Body of pancreas (tissue), 4 donors: ENCODE measurements at regions not wholly inside any gene's neighbourhood (a gene's known extent, or its start where the extent isn't known, plus 50 kb on each side); places are given as distances from the start of the nearest gene placed in this dataset.

Experiments used
- ATAC-seq: fragments of 150-250 bp; one replicate; pipeline ENCODE4 v1.9.1; 2016
- DNase-seq, 4 donors: peaks; one replicate each; pipeline ENCODE4 v3.0.0-alpha.2; 2019
- H3K27ac ChIP-seq, 4 donors: fragments of 200-600 bp; sonication (generic); 1 replicate in 3 of 4; 2 replicates in 1 of 4; pipeline versions ENCODE4 v1.5.1 to v1.6.1; 2016 to 2019; ENCODE audit warnings: mild to moderate bottlenecking in 1 of 4, mixed read lengths in 1 of 4, moderate library complexity in 1 of 4
- H3K27me3 ChIP-seq, 2 donors: fragments of 200-600 bp; sonication (generic); one replicate each; pipeline ENCODE4 v1.6.0; 2016; ENCODE audit warnings: mild to moderate bottlenecking in 1 of 2
- H3K36me3 ChIP-seq, 2 donors: fragments of 200-600 bp; sonication (generic); replicated peaks in 1 of 2; 2 replicates each; pipeline ENCODE4 v1.5.1; 2016; ENCODE audit warnings: low read depth in 2 of 2; ENCODE audit not compliant: insufficient read depth in 1 of 2
- H3K4me1 ChIP-seq: fragments of 200-600 bp; sonication (generic); one replicate; pipeline ENCODE4 v1.6.0; 2016
- H3K4me3 ChIP-seq, 2 donors: fragments of 200-600 bp; sonication (generic); 1 replicate in 1 of 2; 2 replicates in 1 of 2; pipeline ENCODE4 v1.5.1; 2016 to 2019
- H3K9me3 ChIP-seq, 3 donors: fragments of 200-600 bp; sonication (generic); 1 replicate in 2 of 3; 2 replicates in 1 of 3; pipeline ENCODE4 v1.5.1; 2016
- POLR2A ChIP-seq, 3 donors: fragments of 450-650 bp; IDR thresholded peaks; one replicate each; pipeline ENCODE4 v1.6.1; 2016; ENCODE audit warnings: antibody characterized with exemption in 3 of 3, mild to moderate bottlenecking in 2 of 3
- WGBS, 2 donors: methylation state at CpG; one replicate each; pipeline ENCODE4 v1.1.5; 2017; 5-methylcytosine and 5-hydroxymethylcytosine counted together
- intact Hi-C: fragments of 100-400 bp; cut with DNase I; formaldehyde crosslinking; loops from one replicate; pipeline ENCODE4 v1.15.1; 2023
- TF ChIP-seq, protein P1 (sequence below), 7 experiments: fragments of 450-650 bp in 4 of 7; fragments of 200-600 bp in 3 of 7; sonication (generic) in 3 of 7; IDR thresholded peaks; one replicate each; pipeline ENCODE4 v1.5.1; 2016 to 2019; ENCODE audit warnings: antibody characterized with exemption in 7 of 7

DNA sequence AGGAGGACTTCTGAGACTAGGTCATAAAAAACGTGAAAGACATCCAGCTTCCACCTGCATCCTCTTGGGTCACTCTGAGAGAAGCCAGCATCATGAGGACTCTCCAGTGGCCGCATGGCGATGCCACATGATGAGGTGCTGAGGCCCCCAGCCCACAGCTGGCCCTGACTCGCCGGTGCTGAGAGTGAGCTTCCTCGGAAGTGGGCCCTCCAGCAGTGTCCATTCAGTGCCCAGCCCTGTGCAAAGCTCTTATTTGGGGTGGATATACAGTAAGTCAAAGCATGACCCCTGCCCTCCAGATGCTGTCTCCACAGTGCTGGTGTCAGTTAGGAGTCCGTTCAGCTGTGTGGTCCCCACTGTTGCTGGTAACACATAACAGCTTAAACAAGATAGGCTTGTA is 93.6 kb upstream of the CHST15 start:
- H3K27ac ChIP-seq: no peak overlapping the region
- no peak overlapping the region for H3K4me3 ChIP-seq
- no peaks in the 10 kb centered on the region for H3K36me3 ChIP-seq
- DNase-seq (no peak), ATAC-seq (no peak)
- no peaks in the 10 kb centered on the region for H3K27me3 ChIP-seq
- intact Hi-C loops: no loop called here
- 60 to 68% methylated on average over 2 to 7 of the region's 7 CpGs for WGBS, 2 donors
- no peak for TF ChIP-seq POLR2A (IDR thresholded peaks at IDR 0.05)
- TF ChIP-seq, protein P1, sequence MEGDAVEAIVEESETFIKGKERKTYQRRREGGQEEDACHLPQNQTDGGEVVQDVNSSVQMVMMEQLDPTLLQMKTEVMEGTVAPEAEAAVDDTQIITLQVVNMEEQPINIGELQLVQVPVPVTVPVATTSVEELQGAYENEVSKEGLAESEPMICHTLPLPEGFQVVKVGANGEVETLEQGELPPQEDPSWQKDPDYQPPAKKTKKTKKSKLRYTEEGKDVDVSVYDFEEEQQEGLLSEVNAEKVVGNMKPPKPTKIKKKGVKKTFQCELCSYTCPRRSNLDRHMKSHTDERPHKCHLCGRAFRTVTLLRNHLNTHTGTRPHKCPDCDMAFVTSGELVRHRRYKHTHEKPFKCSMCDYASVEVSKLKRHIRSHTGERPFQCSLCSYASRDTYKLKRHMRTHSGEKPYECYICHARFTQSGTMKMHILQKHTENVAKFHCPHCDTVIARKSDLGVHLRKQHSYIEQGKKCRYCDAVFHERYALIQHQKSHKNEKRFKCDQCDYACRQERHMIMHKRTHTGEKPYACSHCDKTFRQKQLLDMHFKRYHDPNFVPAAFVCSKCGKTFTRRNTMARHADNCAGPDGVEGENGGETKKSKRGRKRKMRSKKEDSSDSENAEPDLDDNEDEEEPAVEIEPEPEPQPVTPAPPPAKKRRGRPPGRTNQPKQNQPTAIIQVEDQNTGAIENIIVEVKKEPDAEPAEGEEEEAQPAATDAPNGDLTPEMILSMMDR (IDR thresholded peaks at IDR 0.05): no peak
- no peaks in the 10 kb centered on the region for H3K9me3 ChIP-seq
- no peaks in the 10 kb centered on the region for H3K4me1 ChIP-seq

GRCh38 chr10:124185084-124185483 is 91.7 kb upstream of the CHST15 start:
- no peaks in the 10 kb centered on the region for H3K4me1 ChIP-seq
- no peak for TF ChIP-seq POLR2A (IDR thresholded peaks at IDR 0.05)
- TF ChIP-seq, protein P1 (IDR thresholded peaks at IDR 0.05): no peak
- no peak overlapping the region for H3K27ac ChIP-seq
- no peak overlapping the region for H3K4me3 ChIP-seq
- intact Hi-C loops: no loop called here
- H3K36me3 ChIP-seq: no peaks in the 10 kb centered on the region
- no peak for ATAC-seq
- no peaks in the 10 kb centered on the region for H3K9me3 ChIP-seq
- 64 to 86% methylated on average over 7 to 8 of the region's 8 CpGs for WGBS, 2 donors
- no peaks in the 10 kb centered on the region for H3K27me3 ChIP-seq
- DNase-seq: no peak

DNA sequence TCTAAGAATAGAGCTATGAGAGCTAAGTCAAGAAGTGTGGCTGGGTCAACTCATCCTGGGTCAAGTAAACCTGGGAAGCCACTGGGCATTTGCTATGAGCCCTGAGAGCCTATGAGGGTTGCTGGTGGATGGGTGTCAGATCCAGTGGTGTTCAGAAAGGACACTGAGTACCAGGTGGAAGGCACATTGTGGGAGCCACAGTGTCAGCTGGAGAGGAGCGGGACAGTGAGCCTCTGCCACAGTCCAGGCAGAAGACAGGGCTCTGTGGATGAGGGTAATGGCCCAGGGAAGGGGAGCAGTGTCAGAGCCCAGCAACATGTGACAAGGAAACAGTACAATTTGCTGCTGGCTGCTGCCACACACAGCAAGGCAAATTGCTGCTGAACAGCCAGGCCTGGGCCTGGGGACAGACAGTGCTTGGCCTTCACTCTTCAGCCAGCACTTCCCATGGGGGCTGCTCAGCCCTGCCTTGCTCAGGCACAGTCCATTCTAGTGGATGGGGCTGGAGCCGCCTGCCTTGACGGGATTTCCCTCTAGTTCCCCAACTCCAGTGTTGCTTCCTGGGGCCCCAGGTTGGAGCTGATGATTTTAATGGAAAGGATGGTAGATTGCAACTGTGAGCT is 90.9 kb upstream of the CHST15 start:
- Histone ChIP-seq H3K4me1 (no peaks in the 10 kb centered on the region), H3K36me3 (no peaks in the 10 kb centered on the region), H3K4me3 (no peak overlapping the region), H3K27me3 (no peaks in the 10 kb centered on the region), H3K9me3 (no peaks in the 10 kb centered on the region), H3K27ac (no peak overlapping the region)
- intact Hi-C loops: no loop called here
- DNase-seq (no peak), ATAC-seq (no peak)
- WGBS, 2 donors: 88 to 93% methylated on average over 3 of the region's 3 CpGs
- TF ChIP-seq, protein P1 (IDR thresholded peaks at IDR 0.05): no peak
- no peak for TF ChIP-seq POLR2A (IDR thresholded peaks at IDR 0.05)

DNA sequence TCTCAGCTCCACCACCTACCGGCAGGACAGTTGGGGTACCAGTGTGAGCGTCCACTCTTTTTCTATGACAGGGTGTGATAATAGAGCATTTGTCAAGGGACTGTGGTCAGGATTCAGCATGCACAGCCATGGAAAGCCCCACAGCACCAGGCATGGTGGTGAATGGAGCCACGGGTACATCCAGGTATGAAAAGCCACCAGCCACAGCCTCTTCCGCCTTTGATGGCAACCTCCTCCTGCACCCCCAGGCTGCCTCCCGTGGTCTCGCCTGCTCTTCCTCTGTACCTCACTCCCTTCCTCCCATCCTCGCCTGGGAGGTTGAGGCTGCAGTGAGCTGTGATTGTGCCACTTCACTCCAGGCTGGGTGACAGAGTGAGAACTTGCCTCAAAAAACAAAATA is 90.2 kb upstream of the CHST15 start:
- intact Hi-C loops: no loop called here
- Histone ChIP-seq H3K4me1 (no peaks in the 10 kb centered on the region), H3K4me3 (no peak overlapping the region), H3K27ac (no peak overlapping the region), H3K36me3 (no peaks in the 10 kb centered on the region), H3K9me3 (no peaks in the 10 kb centered on the region), H3K27me3 (no peaks in the 10 kb centered on the region)
- TF ChIP-seq, protein P1 (IDR thresholded peaks at IDR 0.05): no peak
- TF ChIP-seq POLR2A (IDR thresholded peaks at IDR 0.05): no peak
- 74 to 86% methylated on average over 7 of the region's 7 CpGs for WGBS, 2 donors
- DNase-seq (no peak), ATAC-seq (no peak)

DNA sequence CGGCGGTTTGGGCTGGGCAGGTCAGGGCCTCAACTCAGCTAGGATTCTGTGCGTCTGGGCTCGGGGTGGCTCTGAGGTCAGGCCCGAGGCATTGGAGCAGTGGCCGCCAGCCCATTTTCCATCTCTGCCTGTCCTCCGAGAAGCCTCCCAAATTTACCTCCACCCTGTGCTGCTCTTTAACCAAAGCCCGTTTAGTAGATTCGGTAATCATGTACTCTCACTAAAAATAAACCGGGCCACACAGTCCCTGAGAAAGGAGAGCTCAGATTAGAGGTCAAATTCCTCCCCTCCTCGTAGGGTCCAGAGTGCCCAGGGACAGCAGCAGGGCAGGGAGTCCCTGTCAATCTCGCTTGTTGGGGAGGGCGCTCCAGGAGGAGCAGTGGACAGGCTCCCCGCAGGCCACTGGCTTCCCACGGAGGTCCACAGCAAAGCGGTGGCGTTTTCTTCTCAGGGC is 88.7 kb upstream of the CHST15 start:
- H3K4me3 ChIP-seq: no peak overlapping the region
- TF ChIP-seq POLR2A (IDR thresholded peaks at IDR 0.05): no peak
- TF ChIP-seq, protein P1 (IDR thresholded peaks at IDR 0.05): no peak
- intact Hi-C loops: no loop called here
- no peak overlapping the region for H3K27ac ChIP-seq
- no peak for DNase-seq
- no peaks in the 10 kb centered on the region for H3K27me3 ChIP-seq
- no peaks in the 10 kb centered on the region for H3K36me3 ChIP-seq
- H3K9me3 ChIP-seq: no peaks in the 10 kb centered on the region
- H3K4me1 ChIP-seq: no peaks in the 10 kb centered on the region
- ATAC-seq: no peak
- WGBS, 2 donors: 73 to 75% methylated on average over 16 to 17 of the region's 17 CpGs
